Thyroid gland (tissue), 4 donors: ENCODE measurements at regions not wholly inside any gene's neighbourhood (a gene's known extent, or its start where the extent isn't known, plus 50 kb on each side); places are given as distances from the start of the nearest gene placed in this dataset.
A peak's percentile ranks its signal among the peaks of the same experiment; 100 is the strongest.

ENCODE experiments used
- DNase-seq, 2 donors: peaks; one replicate each; pipeline ENCODE4 v3.0.0-alpha.2; 2019
- H3K27ac ChIP-seq, 3 donors: fragments of 200-600 bp; sonication (generic); 1 replicate in 2 of 3; 2 replicates in 1 of 3; pipeline ENCODE4 v1.5.1; 2016 to 2019; ENCODE audit warnings: mild to moderate bottlenecking in 1 of 3, moderate library complexity in 1 of 3
- H3K27me3 ChIP-seq: fragments of 200-600 bp; sonication (generic); one replicate; pipeline ENCODE4 v1.5.1; 2019
- H3K36me3 ChIP-seq, 2 donors: fragments of 200-600 bp; sonication (generic); one replicate each; pipeline ENCODE4 v1.5.1; 2016 to 2019
- H3K4me1 ChIP-seq, 2 donors: fragments of 200-600 bp; sonication (generic); one replicate each; pipeline ENCODE4 v1.5.1; 2017 to 2019
- H3K4me3 ChIP-seq, 3 donors: fragments of 200-600 bp; sonication (generic); replicated peaks in 1 of 3; 1 replicate in 2 of 3; 2 replicates in 1 of 3; pipeline ENCODE4 v1.5.1; 2016; ENCODE audit warnings: mild to moderate bottlenecking in 1 of 3
- H3K9me3 ChIP-seq: fragments of 200-600 bp; sonication (generic); one replicate; pipeline ENCODE4 v1.5.1; 2017
- CTCF ChIP-seq, 6 experiments: fragments of 200-600 bp in 3 of 6; fragments of 450-650 bp in 3 of 6; sonication (generic) in 3 of 6; IDR thresholded peaks; one replicate each; pipeline ENCODE4 v1.5.1; 2016 to 2019; ENCODE audit warnings: antibody characterized with exemption in 6 of 6, mild to moderate bottlenecking in 2 of 6, inconsistent platforms in 1 of 6, moderate library complexity in 1 of 6
- POLR2A ChIP-seq, 2 donors: fragments of 450-650 bp; IDR thresholded peaks; one replicate each; pipeline ENCODE4 v1.6.1; 2017; ENCODE audit warnings: antibody characterized with exemption in 2 of 2, mild to moderate bottlenecking in 2 of 2, moderate library complexity in 1 of 2
- WGBS, 2 donors: methylation state at CpG; one replicate each; pipeline ENCODE4 v1.1.5; 2017; 5-methylcytosine and 5-hydroxymethylcytosine counted together
- intact Hi-C: fragments of 100-400 bp; cut with DNase I; formaldehyde crosslinking; loops from one replicate; pipeline ENCODE4 v1.15.1; 2023

DNA sequence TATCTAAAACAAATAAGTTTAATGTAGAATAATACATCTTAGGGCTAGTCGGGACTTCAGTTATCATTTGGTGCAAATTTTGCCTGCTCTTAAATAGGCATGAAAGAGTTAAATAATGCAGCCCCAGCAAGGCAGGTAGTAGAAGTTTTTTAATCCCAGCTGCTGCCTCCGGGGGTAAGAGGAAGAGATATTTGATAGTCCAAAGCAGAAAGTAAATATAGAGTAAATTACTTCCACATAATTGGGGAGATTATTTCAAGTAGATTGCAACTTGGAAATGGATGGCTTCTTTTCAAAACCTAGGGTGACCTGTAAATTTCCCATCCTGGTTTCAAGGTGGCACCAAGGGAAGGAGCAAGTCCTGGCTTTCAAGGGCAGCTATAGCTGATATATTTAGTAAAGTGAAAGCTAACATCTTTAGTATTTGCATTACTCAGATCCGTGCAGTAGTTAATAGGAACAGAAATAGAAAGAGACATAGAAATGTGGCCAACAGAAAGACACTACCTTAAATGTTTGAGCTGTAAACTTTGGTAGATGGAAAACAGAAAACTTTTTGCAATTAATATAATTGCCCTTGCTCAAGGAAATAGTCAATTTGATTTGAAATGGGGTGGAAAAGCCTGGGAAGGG lies 109.1 kb downstream of the LMO4 start:
- H3K9me3 ChIP-seq: no peaks in the 10 kb centered on the region
- intact Hi-C loops: no loop called here
- TF ChIP-seq CTCF (IDR thresholded peaks at IDR 0.05) (no peak), POLR2A (IDR thresholded peaks at IDR 0.05) (no peak)
- no peak overlapping the region for H3K27ac ChIP-seq
- no peaks in the 10 kb centered on the region for H3K36me3 ChIP-seq
- 62% methylated on average over 3 of the region's 3 CpGs for WGBS, 2 donors
- no peak for DNase-seq
- H3K4me3 ChIP-seq: no peak overlapping the region
- H3K27me3 ChIP-seq: no peaks in the 10 kb centered on the region
- no peaks in the 10 kb centered on the region for H3K4me1 ChIP-seq

- no peaks in the 10 kb centered on the region for H3K27me3 ChIP-seq
- H3K27ac ChIP-seq: no peak overlapping the region
- H3K4me1 ChIP-seq: no peaks in the 10 kb centered on the region
- no peaks in the 10 kb centered on the region for H3K36me3 ChIP-seq
- no peak for TF ChIP-seq POLR2A (IDR thresholded peaks at IDR 0.05)
- TF ChIP-seq CTCF (IDR thresholded peaks at IDR 0.05): no peak
- no peaks in the 10 kb centered on the region for H3K9me3 ChIP-seq
- WGBS, 2 donors: 86 to 91% methylated on average over 5 of the region's 5 CpGs
- intact Hi-C loops: no loop called here
- DNase-seq: no peak
- H3K4me3 ChIP-seq: no peak overlapping the region
Measured at GRCh38 chr1:87439821-87440220, 111.1 kb downstream of the LMO4 start.

GRCh38 chr1:87449348-87449963 lies 120.8 kb downstream of the LMO4 start:
- Histone ChIP-seq H3K27ac (no peak overlapping the region), H3K4me1 (peaks cover 6 to 10% of the 10 kb centered on the region in 2 donors), H3K4me3 (no peak overlapping the region), H3K27me3 (no peaks in the 10 kb centered on the region), H3K36me3 (no peaks in the 10 kb centered on the region), H3K9me3 (no peaks in the 10 kb centered on the region)
- intact Hi-C loops: no loop called here
- TF ChIP-seq POLR2A (IDR thresholded peaks at IDR 0.05): no peak
- TF ChIP-seq CTCF (IDR thresholded peaks at IDR 0.05): no peak
- WGBS, 2 donors: 52 to 57% methylated on average over 7 of the region's 7 CpGs
- peak; percentile 75 for DNase-seq

- 94 to 95% methylated on average over 5 of the region's 5 CpGs for WGBS, 2 donors
- intact Hi-C loops: no loop called here
- Histone ChIP-seq H3K27ac (no peak overlapping the region), H3K27me3 (no peaks in the 10 kb centered on the region), H3K36me3 (no peaks in the 10 kb centered on the region), H3K4me1 (peaks cover 6 to 10% of the 10 kb centered on the region in 2 donors), H3K9me3 (no peaks in the 10 kb centered on the region), H3K4me3 (no peak overlapping the region)
- no peak for DNase-seq
- no peak for TF ChIP-seq POLR2A (IDR thresholded peaks at IDR 0.05)
- no peak for TF ChIP-seq CTCF (IDR thresholded peaks at IDR 0.05)
Measured at GRCh38 chr1:87450136-87450535, 121.5 kb downstream of the LMO4 start.

GRCh38 chr1:87450615-87451209 lies 122.0 kb downstream of the LMO4 start:
- peaks cover 6 to 10% of the 10 kb centered on the region in 2 donors for H3K4me1 ChIP-seq
- intact Hi-C loops: no loop called here
- no peak overlapping the region for H3K27ac ChIP-seq
- H3K27me3 ChIP-seq: no peaks in the 10 kb centered on the region
- no peak overlapping the region for H3K4me3 ChIP-seq
- DNase-seq: no peak
- no peak for TF ChIP-seq CTCF (IDR thresholded peaks at IDR 0.05)
- no peak for TF ChIP-seq POLR2A (IDR thresholded peaks at IDR 0.05)
- H3K36me3 ChIP-seq: no peaks in the 10 kb centered on the region
- no peaks in the 10 kb centered on the region for H3K9me3 ChIP-seq
- WGBS, 2 donors: 88 to 91% methylated on average over 8 of the region's 8 CpGs
